ENCODE measurements at regions not wholly inside any gene's neighbourhood (a gene's known extent, or its start where the extent isn't known, plus 50 kb on each side); places are given as distances from the start of the nearest gene placed in this dataset.

DNA sequence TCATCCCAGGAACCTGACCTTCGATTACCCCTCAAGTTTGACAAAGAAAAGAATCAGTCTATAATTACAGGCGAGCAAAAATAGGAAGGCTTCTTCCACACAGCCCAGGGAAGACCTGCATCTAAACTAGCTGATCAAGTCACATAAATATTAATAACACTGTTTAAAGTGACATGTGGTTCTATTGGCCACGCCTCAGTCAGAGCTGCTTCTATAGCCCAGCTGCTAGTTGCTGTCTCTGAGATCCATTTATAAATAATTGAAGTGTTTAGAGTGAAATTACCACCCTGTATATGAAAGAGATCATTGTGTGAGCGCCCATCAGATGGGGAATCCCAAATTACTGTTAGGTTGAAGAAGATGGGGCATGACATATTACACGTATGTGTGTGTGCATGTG lies 426.0 kb downstream of the CDH2 start:
- no peak for TF ChIP-seq EP300 (IDR thresholded peaks at IDR 0.05)
- no peak for TF ChIP-seq POLR2AphosphoS5 (IDR thresholded peaks at IDR 0.05)
- TF ChIP-seq, protein P1, sequence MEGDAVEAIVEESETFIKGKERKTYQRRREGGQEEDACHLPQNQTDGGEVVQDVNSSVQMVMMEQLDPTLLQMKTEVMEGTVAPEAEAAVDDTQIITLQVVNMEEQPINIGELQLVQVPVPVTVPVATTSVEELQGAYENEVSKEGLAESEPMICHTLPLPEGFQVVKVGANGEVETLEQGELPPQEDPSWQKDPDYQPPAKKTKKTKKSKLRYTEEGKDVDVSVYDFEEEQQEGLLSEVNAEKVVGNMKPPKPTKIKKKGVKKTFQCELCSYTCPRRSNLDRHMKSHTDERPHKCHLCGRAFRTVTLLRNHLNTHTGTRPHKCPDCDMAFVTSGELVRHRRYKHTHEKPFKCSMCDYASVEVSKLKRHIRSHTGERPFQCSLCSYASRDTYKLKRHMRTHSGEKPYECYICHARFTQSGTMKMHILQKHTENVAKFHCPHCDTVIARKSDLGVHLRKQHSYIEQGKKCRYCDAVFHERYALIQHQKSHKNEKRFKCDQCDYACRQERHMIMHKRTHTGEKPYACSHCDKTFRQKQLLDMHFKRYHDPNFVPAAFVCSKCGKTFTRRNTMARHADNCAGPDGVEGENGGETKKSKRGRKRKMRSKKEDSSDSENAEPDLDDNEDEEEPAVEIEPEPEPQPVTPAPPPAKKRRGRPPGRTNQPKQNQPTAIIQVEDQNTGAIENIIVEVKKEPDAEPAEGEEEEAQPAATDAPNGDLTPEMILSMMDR (IDR thresholded peaks at IDR 0.05), result no peak
- TF ChIP-seq POLR2A (IDR thresholded peaks at IDR 0.05), result no peak
- Histone ChIP-seq H3K36me3 (no peaks in the 10 kb centered on the region), H3K4me1 (no peaks in the 10 kb centered on the region), H3K27me3 (no peaks in the 10 kb centered on the region), H3K4me3 (no peak overlapping the region), H3K27ac (no peak overlapping the region), H3K9me3 (no peaks in the 10 kb centered on the region)
- 77 to 84% (median 79%) methylated on average over 5 of the region's 5 CpGs for WGBS, 5 donors
- intact Hi-C loops (cut with DNase I; ENCODE audit: low total_unique reads), result loop anchor here (10.0 kb wide), 1 partner anchor 146 kb away; no protein-coding TSS in a partner anchor
- DNase-seq, result no peak

DNA sequence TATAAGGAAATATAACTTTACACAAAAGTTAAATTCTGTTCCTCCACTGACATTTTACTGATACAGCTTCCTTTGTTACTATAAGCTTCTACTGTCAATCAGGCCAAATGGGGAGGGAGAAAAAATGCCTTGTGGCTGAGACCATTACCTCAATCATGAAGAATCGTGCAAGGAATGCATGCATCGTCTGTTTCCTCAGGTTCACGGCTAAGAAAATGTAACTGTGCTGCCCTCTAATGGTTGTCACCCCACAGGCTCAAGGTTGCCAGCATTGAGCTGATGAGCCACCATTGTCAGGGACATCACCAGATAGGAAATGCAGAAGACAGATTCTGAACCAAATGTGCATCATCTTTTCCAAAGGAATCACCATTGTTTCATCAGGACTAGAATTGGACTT lies 426.9 kb downstream of the CDH2 start:
- WGBS, 5 donors, result 0 to 7% (median 4%) methylated on average over 3 of the region's 3 CpGs
- peak; percentile 45 to 55 for DNase-seq
- Histone ChIP-seq H3K27ac (no peak overlapping the region), H3K27me3 (no peaks in the 10 kb centered on the region), H3K36me3 (no peaks in the 10 kb centered on the region), H3K4me1 (no peaks in the 10 kb centered on the region), H3K4me3 (no peak overlapping the region), H3K9me3 (no peaks in the 10 kb centered on the region)
- intact Hi-C loops (cut with DNase I; ENCODE audit: low total_unique reads), result loop anchor here (10.0 kb wide), 1 partner anchor 145 kb away; no protein-coding TSS in a partner anchor
- no peak for TF ChIP-seq POLR2A (IDR thresholded peaks at IDR 0.05)
- no peak for TF ChIP-seq EP300 (IDR thresholded peaks at IDR 0.05)
- TF ChIP-seq, protein P1 (IDR thresholded peaks at IDR 0.05), result peak in 4 of 7 experiments; percentile 25 to 65 (median 36)

DNA sequence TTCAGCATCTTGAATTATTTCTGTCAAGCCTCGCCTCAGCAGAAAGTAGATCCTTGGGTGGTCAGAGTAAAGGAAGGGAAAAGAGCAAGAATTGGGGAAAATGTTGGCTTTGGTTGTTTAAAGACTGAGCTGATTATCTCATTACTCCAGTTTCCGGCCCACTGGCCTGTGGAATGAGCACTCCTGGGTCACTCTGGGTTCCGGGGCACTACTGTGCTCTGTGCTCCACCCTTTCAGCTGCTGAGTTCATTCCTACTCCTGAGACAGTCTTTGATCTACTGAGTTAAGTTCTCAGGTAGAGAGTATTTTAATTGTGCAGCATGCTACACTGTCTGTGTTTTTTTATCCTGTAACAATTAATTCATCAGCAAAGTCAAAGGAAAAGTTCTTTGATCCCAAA lies 427.7 kb downstream of the CDH2 start:
- intact Hi-C loops (cut with DNase I; ENCODE audit: low total_unique reads), result no loop called here
- DNase-seq, result no peak

DNA sequence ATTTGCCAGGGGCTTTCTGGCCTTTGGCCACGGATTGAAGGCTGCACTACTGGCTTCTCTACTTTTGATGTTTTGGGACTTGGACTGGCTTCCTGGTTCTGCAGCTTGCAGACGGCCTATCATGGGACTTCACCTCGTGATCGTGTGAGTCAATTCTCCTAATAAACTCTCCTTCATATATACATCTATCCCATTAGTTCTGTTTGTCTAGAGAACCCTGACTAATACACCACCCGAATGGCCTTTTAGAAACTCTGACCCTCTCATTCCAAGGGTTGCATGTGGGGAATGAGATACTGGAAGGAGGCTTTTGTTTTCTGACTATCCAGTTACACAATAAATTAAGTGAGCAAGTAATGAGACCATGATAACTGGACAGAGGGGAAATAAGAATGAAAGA lies 430.7 kb downstream of the CDH2 start:
- TF ChIP-seq POLR2A (IDR thresholded peaks at IDR 0.05), result no peak
- TF ChIP-seq EP300 (IDR thresholded peaks at IDR 0.05), result no peak
- no peak for TF ChIP-seq POLR2AphosphoS5 (IDR thresholded peaks at IDR 0.05)
- TF ChIP-seq, protein P1 (IDR thresholded peaks at IDR 0.05), result no peak

More for the DNA sequence above, 427.7 kb downstream of the CDH2 start:
- no peaks in the 10 kb centered on the region for H3K36me3 ChIP-seq
- no peaks in the 10 kb centered on the region for H3K9me3 ChIP-seq
- H3K27ac ChIP-seq, result no peak overlapping the region
- no peaks in the 10 kb centered on the region for H3K27me3 ChIP-seq
- WGBS, 5 donors, result 54 to 70% (median 61%) methylated on average over 3 of the region's 3 CpGs
- no peaks in the 10 kb centered on the region for H3K4me1 ChIP-seq
- TF ChIP-seq EP300 (IDR thresholded peaks at IDR 0.05), result no peak
- no peak for TF ChIP-seq POLR2A (IDR thresholded peaks at IDR 0.05)
- no peak for TF ChIP-seq POLR2AphosphoS5 (IDR thresholded peaks at IDR 0.05)
- TF ChIP-seq, protein P1 (IDR thresholded peaks at IDR 0.05), result no peak
- H3K4me3 ChIP-seq, result no peak overlapping the region

More for the DNA sequence above, 430.7 kb downstream of the CDH2 start:
- intact Hi-C loops (cut with DNase I; ENCODE audit: low total_unique reads), result no loop called here
- H3K36me3 ChIP-seq, result no peaks in the 10 kb centered on the region
- no peaks in the 10 kb centered on the region for H3K27me3 ChIP-seq
- no peaks in the 10 kb centered on the region for H3K4me1 ChIP-seq
- no peaks in the 10 kb centered on the region for H3K9me3 ChIP-seq
- H3K4me3 ChIP-seq, result no peak overlapping the region
- DNase-seq, result no peak
- 82 to 86% (median 85%) methylated on average over 5 of the region's 5 CpGs for WGBS, 5 donors
- H3K27ac ChIP-seq, result no peak overlapping the region
